BLaER1 treated with 17β-estradiol and CSF1 and Interleukin-3, amounts not matched to agents 10 nM and 100 nM (cell line): ENCODE measurements at regions not wholly inside any gene's neighbourhood (a gene's known extent, or its start where the extent isn't known, plus 50 kb on each side); places are given as distances from the start of the nearest gene placed in this dataset.

Experiments
- H3K27ac ChIP-seq, 11 experiments: shearing (Covaris generic); formaldehyde crosslinking; 2 replicates each; pipeline ENCODE4 v1.8.1; 2022
- H3K27me3 ChIP-seq, 11 experiments: shearing (Covaris generic); formaldehyde crosslinking; 2 replicates each; pipeline ENCODE4 v1.8.1; 2022
- H3K36me3 ChIP-seq, 11 experiments: shearing (Covaris generic); formaldehyde crosslinking; 2 replicates each; pipeline ENCODE4 v1.8.1; 2022
- H3K4me1 ChIP-seq, 10 experiments: shearing (Covaris generic); formaldehyde crosslinking; 2 replicates each; pipeline ENCODE4 v1.8.1; 2022
- H3K4me2 ChIP-seq, 11 experiments: shearing (Covaris generic); formaldehyde crosslinking; 2 replicates each; pipeline ENCODE4 v1.8.1; 2022
- H3K4me3 ChIP-seq, 10 experiments: shearing (Covaris generic); formaldehyde crosslinking; 2 replicates each; pipeline ENCODE4 v1.8.1; 2022
- H3K9ac ChIP-seq, 11 experiments: shearing (Covaris generic); formaldehyde crosslinking; 2 replicates each; pipeline ENCODE4 v1.8.1; 2022
- H3K9me3 ChIP-seq, 11 experiments: shearing (Covaris generic); formaldehyde crosslinking; replicated peaks in 1 of 11; 2 replicates each; pipeline ENCODE4 v1.8.1; 2022
- H4K20me1 ChIP-seq, 11 experiments: shearing (Covaris generic); formaldehyde crosslinking; 2 replicates each; pipeline ENCODE4 v1.8.1; 2022
- Cebpa-rat ChIP-seq, 11 experiments: shearing (Covaris generic); IDR thresholded peaks; 2 replicates each; pipeline ENCODE4 v1.8.1; 2022

DNA sequence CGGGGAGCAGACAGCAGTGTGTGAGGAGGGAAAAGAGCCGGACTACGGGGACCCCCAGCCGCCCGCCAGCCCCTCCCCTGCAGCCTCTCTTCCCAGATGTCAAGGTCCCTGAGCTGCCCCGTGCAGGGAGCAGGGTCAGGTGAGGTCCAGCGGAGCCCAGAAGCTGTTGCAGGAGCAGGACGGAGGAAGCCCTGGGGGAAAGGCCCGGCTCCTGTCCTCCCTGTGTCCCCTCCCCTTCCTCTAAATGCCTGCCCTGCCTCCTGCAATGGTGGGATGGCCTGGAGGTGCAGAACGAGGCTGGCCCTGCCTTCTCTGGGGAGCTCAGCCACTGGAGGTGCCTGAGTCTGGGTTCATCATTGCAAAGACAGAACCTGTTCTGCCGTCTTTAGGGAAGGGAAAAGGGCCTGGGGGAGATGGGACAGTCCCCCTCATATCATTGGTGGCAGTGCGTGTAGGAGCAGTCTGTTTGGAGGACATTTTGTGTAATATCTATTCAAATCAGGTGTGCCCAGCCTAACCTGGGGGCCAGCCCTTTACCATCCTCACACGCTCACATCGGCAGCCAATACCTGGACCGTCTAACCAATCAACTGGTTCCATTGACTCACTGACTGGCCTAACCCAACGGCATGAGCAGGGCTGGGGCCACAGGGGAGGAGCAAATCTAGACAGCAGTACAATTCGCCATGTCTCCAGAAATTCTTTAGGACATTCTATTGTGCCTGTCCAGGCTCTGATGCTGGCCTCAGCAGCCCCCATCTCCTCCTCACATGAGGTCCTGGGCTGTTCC lies 364.1 kb upstream of the SFSWAP start:
- no peaks in the 10 kb centered on the region for H4K20me1 ChIP-seq
- H3K4me2 ChIP-seq, result peak overlapping the region; percentile 17 to 90 (median 80); a peak in 21 of 22 replicates
- H3K27me3 ChIP-seq, result peaks cover 0 to 25% (median 0%) of the 10 kb centered on the region in 11 experiments; a peak in 4 of 22 replicates
- H3K9ac ChIP-seq, result peak overlapping the region in 7 of 11 experiments; percentile 16 to 62 (median 33); a peak in 9 of 22 replicates
- no peak overlapping the region for H3K4me3 ChIP-seq
- peaks cover 17 to 30% (median 23%) of the 10 kb centered on the region in 11 experiments for H3K9me3 ChIP-seq
- TF ChIP-seq Cebpa-rat (IDR thresholded peaks at IDR 0.05), result no peak
- H3K27ac ChIP-seq, result peak overlapping the region in 5 of 11 experiments; percentile 3 to 54 (median 44); a peak in 8 of 22 replicates
- H3K4me1 ChIP-seq, result peaks cover 22 to 67% (median 62%) of the 10 kb centered on the region in 10 experiments
- no peaks in the 10 kb centered on the region for H3K36me3 ChIP-seq

DNA sequence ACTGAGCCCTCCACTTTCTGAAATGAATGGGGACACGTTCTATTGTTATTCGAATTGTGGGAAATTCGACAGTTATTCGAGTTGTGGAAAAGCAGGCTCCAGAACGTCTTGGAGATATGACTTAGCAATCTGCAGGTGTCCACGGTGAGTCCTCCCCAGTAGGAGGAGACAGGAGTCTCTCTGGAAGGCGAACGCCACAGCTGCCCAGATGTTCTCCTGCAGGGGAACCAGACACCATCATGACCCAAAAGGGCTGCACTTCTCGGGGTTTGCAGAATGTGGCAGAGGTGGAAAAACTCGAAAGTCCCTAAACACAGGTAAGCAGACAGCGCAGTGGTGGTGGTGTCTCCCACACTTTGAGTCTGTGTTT lies 363.6 kb upstream of the SFSWAP start:
- no peak overlapping the region for H3K9ac ChIP-seq
- no peak for TF ChIP-seq Cebpa-rat (IDR thresholded peaks at IDR 0.05)
- peak overlapping the region in 9 of 11 experiments; percentile 60 to 90 (median 84); a peak in 17 of 22 replicates for H3K4me2 ChIP-seq

DNA sequence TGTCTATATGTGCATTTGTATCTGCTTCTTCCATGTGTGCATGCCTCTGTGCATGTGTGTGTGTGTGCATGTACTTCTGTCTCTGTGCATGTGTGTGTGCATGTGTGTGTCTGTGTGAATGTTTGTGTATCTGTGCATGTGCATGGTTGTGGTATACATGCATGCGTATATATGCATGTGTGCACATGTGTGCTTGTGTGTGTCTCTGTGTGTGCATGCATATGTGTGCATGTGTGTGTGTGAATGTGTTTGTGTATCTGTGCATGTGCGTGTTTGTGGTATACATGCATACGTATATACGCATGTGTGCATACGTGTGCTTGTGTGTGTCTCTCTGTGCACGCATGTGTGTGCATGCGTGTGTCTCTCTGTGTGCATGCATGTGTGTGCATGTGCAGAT lies 363.2 kb upstream of the SFSWAP start:
- H3K27ac ChIP-seq, result no peak overlapping the region
- H3K9me3 ChIP-seq, result peaks cover 19 to 30% (median 25%) of the 10 kb centered on the region in 11 experiments
- peaks cover 26 to 69% (median 63%) of the 10 kb centered on the region in 10 experiments for H3K4me1 ChIP-seq
- H3K36me3 ChIP-seq, result no peaks in the 10 kb centered on the region
- no peak for TF ChIP-seq Cebpa-rat (IDR thresholded peaks at IDR 0.05)
- H3K27me3 ChIP-seq, result peaks cover 0 to 25% (median 0%) of the 10 kb centered on the region in 11 experiments; a peak in 4 of 22 replicates
- peak overlapping the region in 9 of 11 experiments; percentile 60 to 90 (median 84); a peak in 18 of 22 replicates for H3K4me2 ChIP-seq
- no peak overlapping the region for H3K4me3 ChIP-seq
- no peaks in the 10 kb centered on the region for H4K20me1 ChIP-seq
- H3K9ac ChIP-seq, result no peak overlapping the region

More for the DNA sequence above, 363.6 kb upstream of the SFSWAP start:
- no peaks in the 10 kb centered on the region for H3K36me3 ChIP-seq
- H3K4me1 ChIP-seq, result peaks cover 26 to 69% (median 63%) of the 10 kb centered on the region in 10 experiments
- no peak overlapping the region for H3K27ac ChIP-seq
- H4K20me1 ChIP-seq, result no peaks in the 10 kb centered on the region
- peaks cover 0 to 25% (median 0%) of the 10 kb centered on the region in 11 experiments; a peak in 4 of 22 replicates for H3K27me3 ChIP-seq
- peaks cover 21 to 30% (median 25%) of the 10 kb centered on the region in 11 experiments for H3K9me3 ChIP-seq
- H3K4me3 ChIP-seq, result no peak overlapping the region

DNA sequence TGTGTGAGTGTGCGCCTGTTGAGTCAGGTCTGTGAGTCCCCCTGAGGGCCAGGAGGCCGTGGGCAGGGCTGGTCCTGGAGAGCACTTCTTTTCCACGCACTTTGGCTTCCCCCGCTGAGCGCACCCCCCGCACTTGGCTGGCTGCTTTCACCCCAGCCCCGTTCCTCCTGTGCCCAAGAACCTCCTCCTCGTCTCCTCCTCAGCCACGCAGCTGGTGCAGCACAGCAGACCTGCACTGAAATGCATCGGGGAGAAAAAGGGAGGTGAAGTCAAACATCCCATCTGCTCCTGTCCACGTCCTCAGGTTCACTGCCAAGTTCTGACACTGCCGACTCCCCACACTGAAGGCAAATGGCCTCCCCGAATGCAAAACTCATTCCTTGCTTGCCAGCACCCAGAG lies 362.7 kb upstream of the SFSWAP start:
- Histone ChIP-seq H3K4me2 (peak overlapping the region in 9 of 11 experiments; percentile 20 to 90 (median 84); a peak in 17 of 22 replicates), H4K20me1 (no peaks in the 10 kb centered on the region)

DNA sequence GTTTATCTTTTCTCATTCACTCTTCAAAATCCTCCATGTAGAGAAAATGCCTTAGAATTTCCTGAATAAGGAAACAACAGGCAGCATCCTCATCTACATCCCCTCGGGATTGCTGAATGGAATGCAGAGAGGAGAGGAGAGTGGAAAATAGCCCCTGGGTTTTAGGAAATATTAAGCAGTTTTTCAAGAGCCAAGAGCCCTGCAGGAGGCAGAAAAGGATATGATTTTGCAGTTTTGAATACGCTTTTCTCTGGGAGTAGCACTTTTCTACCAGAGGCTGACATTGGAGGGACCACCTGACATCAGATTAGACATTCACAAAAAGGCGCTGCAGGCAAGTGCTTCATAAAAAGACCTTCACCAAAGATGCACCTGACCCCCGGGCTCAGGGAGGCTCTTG lies 362.2 kb upstream of the SFSWAP start:
- Histone ChIP-seq H4K20me1 (no peaks in the 10 kb centered on the region), H3K9me3 (peaks cover 10 to 21% (median 18%) of the 10 kb centered on the region in 11 experiments; a peak in 20 of 22 replicates)

More for the DNA sequence above, 362.7 kb upstream of the SFSWAP start:
- no peak for TF ChIP-seq Cebpa-rat (IDR thresholded peaks at IDR 0.05)
- no peak overlapping the region for H3K27ac ChIP-seq
- H3K9me3 ChIP-seq, result peaks cover 14 to 25% (median 21%) of the 10 kb centered on the region in 11 experiments; a peak in 21 of 22 replicates
- peak overlapping the region in 2 of 11 experiments; percentile 4 to 6; a peak in 1 of 22 replicates for H3K9ac ChIP-seq
- peaks cover 26 to 69% (median 63%) of the 10 kb centered on the region in 10 experiments for H3K4me1 ChIP-seq
- H3K36me3 ChIP-seq, result no peaks in the 10 kb centered on the region
- H3K27me3 ChIP-seq, result peaks cover 0 to 25% (median 0%) of the 10 kb centered on the region in 11 experiments; a peak in 4 of 22 replicates
- no peak overlapping the region for H3K4me3 ChIP-seq

DNA sequence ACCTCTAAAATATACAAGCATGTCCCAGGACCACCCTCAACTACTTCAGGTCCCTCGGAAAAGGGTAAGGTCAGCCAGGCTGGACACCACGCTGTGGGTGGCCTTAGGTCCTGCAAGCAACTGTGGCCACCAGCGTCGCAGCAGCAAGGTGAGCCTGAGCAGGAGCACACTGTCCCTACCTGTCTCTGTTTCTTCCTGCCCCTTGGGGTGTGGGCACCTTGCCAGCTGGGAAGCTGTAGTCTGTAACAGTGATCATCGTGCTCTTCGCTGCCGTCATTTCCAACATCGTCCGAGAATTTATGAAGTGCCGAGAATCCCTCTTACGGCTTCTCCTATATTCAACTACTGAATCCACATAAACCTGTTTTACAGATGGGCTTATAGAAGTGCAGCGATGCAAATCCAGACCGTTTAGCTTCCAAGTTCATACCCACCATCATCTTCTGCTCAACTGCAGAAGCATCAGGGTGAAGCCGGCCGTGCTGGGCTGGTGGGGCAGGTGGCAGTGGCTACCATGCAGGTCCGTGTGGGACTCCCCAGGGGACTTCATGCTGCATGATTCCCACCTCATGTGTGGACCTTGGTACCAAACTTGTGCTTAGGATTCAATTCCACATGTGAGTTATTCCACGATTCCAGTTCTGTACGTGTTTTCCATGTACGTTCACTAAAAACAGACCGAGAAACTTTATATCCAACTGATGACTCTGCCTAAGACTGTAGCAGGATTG lies 361.3 kb upstream of the SFSWAP start:
- peak overlapping the region in 9 of 11 experiments; percentile 15 to 90 (median 84); a peak in 17 of 22 replicates for H3K4me2 ChIP-seq
- no peaks in the 10 kb centered on the region for H4K20me1 ChIP-seq
- no peaks in the 10 kb centered on the region for H3K36me3 ChIP-seq
- TF ChIP-seq Cebpa-rat (IDR thresholded peaks at IDR 0.05), result no peak
- peak overlapping the region in 7 of 11 experiments; percentile 50 to 75 (median 69); a peak in 14 of 22 replicates for H3K27ac ChIP-seq
- H3K4me3 ChIP-seq, result no peak overlapping the region
- H3K4me1 ChIP-seq, result peaks cover 26 to 81% (median 72%) of the 10 kb centered on the region in 10 experiments
- peak overlapping the region in 6 of 11 experiments; percentile 2 to 62 (median 49); a peak in 8 of 22 replicates for H3K9ac ChIP-seq
- H3K9me3 ChIP-seq, result peaks cover 9 to 20% (median 18%) of the 10 kb centered on the region in 11 experiments; a peak in 20 of 22 replicates
- H3K27me3 ChIP-seq, result peaks cover 0 to 25% (median 0%) of the 10 kb centered on the region in 11 experiments; a peak in 4 of 22 replicates

More for the DNA sequence above, 362.2 kb upstream of the SFSWAP start:
- Histone ChIP-seq H3K27me3 (peaks cover 0 to 25% (median 0%) of the 10 kb centered on the region in 11 experiments; a peak in 4 of 22 replicates), H3K4me3 (no peak overlapping the region), H3K4me2 (peak overlapping the region in 9 of 11 experiments; percentile 15 to 90 (median 84); a peak in 17 of 22 replicates), H3K4me1 (peaks cover 26 to 71% (median 63%) of the 10 kb centered on the region in 10 experiments), H3K9ac (peak overlapping the region in 2 of 11 experiments; percentile 4 to 6; a peak in 1 of 22 replicates), H3K27ac (peak overlapping the region in 2 of 11 experiments; percentile 73 to 75; a peak in 2 of 22 replicates), H3K36me3 (no peaks in the 10 kb centered on the region)
- TF ChIP-seq Cebpa-rat (IDR thresholded peaks at IDR 0.05), result no peak

DNA sequence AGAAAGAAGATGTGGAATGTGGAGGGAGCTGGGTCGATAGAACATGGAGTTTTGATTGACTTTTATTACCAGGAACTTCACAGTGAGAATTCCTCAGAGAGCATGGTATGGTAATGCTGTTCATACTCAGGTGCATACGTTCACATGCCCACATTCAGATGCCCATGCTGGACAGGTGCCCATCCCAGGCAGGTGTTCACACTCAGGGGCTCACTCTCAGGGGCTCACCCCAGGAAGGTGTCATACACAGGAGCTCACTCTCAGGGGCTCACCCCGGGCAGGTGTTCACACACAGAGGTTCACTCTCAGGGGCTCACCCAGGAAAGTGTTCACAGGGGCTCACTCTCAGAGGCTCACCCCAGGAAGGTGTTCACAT lies 360.0 kb upstream of the SFSWAP start:
- peak overlapping the region in 3 of 10 experiments; percentile 1 to 23 (median 16); a peak in 3 of 20 replicates for H3K4me3 ChIP-seq

More for the DNA sequence above, 360.0 kb upstream of the SFSWAP start:
- Histone ChIP-seq H3K9me3 (peaks cover 9 to 20% (median 18%) of the 10 kb centered on the region in 11 experiments; a peak in 20 of 22 replicates), H3K36me3 (no peaks in the 10 kb centered on the region), H3K27ac (peak overlapping the region in 8 of 11 experiments; percentile 39 to 80 (median 72); a peak in 15 of 22 replicates), H4K20me1 (no peaks in the 10 kb centered on the region), H3K4me1 (peaks cover 26 to 76% (median 69%) of the 10 kb centered on the region in 10 experiments), H3K27me3 (peaks cover 0 to 25% (median 0%) of the 10 kb centered on the region in 11 experiments; a peak in 4 of 22 replicates), H3K4me2 (peak overlapping the region; percentile 72 to 92 (median 85)), H3K9ac (peak overlapping the region in 7 of 11 experiments; percentile 8 to 62 (median 36); a peak in 11 of 22 replicates)
- no peak for TF ChIP-seq Cebpa-rat (IDR thresholded peaks at IDR 0.05)
